H9 (cell line): ENCODE measurements at regions not wholly inside any gene's neighbourhood (a gene's known extent, or its start where the extent isn't known, plus 50 kb on each side); places are given as distances from the start of the nearest gene placed in this dataset.

ENCODE experiments used
- DNase-seq: peaks from one replicate; pipeline ENCODE4 v3.0.0-alpha.2; 2017
- H2AFZ ChIP-seq: one replicate; pipeline ENCODE4 v1.6.1; 2013; ENCODE audit warnings: mild to moderate bottlenecking, low read length, control low read depth, moderate library complexity
- H2AK5ac ChIP-seq: 2 replicates; pipeline ENCODE4 v1.6.1; 2013; ENCODE audit warnings: low read length, control low read depth, mixed read lengths; ENCODE audit not compliant: insufficient read length
- H2BK120ac ChIP-seq: one replicate; pipeline ENCODE4 v1.6.1; 2013; ENCODE audit warnings: low read depth, mild to moderate bottlenecking, low read length, control low read depth, inconsistent platforms; ENCODE audit not compliant: poor library complexity, severe bottlenecking
- H2BK12ac ChIP-seq: 2 replicates; pipeline ENCODE4 v1.6.1; 2013; ENCODE audit warnings: low read length, control low read depth, mixed read lengths, low read depth; ENCODE audit not compliant: insufficient read length
- H2BK15ac ChIP-seq: 2 replicates; pipeline ENCODE4 v1.6.1; 2013; ENCODE audit warnings: low read depth, low read length, control low read depth
- H2BK20ac ChIP-seq: one replicate; pipeline ENCODE4 v1.6.1; 2013; ENCODE audit warnings: low read depth, mild to moderate bottlenecking, low read length, control low read depth, inconsistent platforms; ENCODE audit not compliant: poor library complexity, severe bottlenecking
- H2BK5ac ChIP-seq: 2 replicates; pipeline ENCODE4 v1.6.1; 2013; ENCODE audit warnings: low read length, control low read depth, mixed read lengths; ENCODE audit not compliant: insufficient read length
- H3K14ac ChIP-seq: 2 replicates; pipeline ENCODE4 v1.6.1; 2013; ENCODE audit warnings: low read length, control low read depth; ENCODE audit not compliant: insufficient read depth
- H3K18ac ChIP-seq: 2 replicates; pipeline ENCODE4 v1.6.1; 2013; ENCODE audit warnings: low read depth, mild to moderate bottlenecking, mixed read lengths, low read length, control low read depth; ENCODE audit not compliant: insufficient read length
- H3K23ac ChIP-seq: 2 replicates; pipeline ENCODE4 v1.6.1; 2013; ENCODE audit warnings: low read length, control low read depth, mixed read lengths, low read depth; ENCODE audit not compliant: insufficient read length
- H3K23me2 ChIP-seq: 2 replicates; pipeline ENCODE4 v1.6.1; 2013; ENCODE audit warnings: low read depth, mild to moderate bottlenecking, mixed read lengths, low read length, control low read depth; ENCODE audit not compliant: insufficient read length, poor library complexity, severe bottlenecking
- H3K27ac ChIP-seq: 2 replicates; pipeline ENCODE4 v1.5.1; 2013; ENCODE audit warnings: low read length, control low read depth, mixed read lengths, low read depth; ENCODE audit not compliant: insufficient read length
- H3K27me3 ChIP-seq: 2 replicates; pipeline ENCODE4 v1.6.1; 2013; ENCODE audit warnings: low read length, control low read depth, inconsistent platforms; ENCODE audit not compliant: insufficient read depth
- H3K4ac ChIP-seq: 2 replicates; pipeline ENCODE4 v1.6.1; 2013; ENCODE audit warnings: low read depth, mild to moderate bottlenecking, control low read depth, inconsistent platforms, low read length, moderate library complexity
- H3K4me1 ChIP-seq: 2 replicates; pipeline ENCODE4 v1.6.1; 2013; ENCODE audit warnings: low read length, control low read depth, inconsistent platforms; ENCODE audit not compliant: insufficient read depth
- H3K4me2 ChIP-seq: 2 replicates; pipeline ENCODE4 v1.6.1; 2013; ENCODE audit warnings: low read length, control low read depth, mixed read lengths; ENCODE audit not compliant: insufficient read length, insufficient read depth
- H3K56ac ChIP-seq: 2 replicates; pipeline ENCODE4 v1.6.1; 2013; ENCODE audit warnings: low read depth, mild to moderate bottlenecking, mixed read lengths, low read length, control low read depth; ENCODE audit not compliant: insufficient read length
- H3K79me1 ChIP-seq: 2 replicates; pipeline ENCODE4 v1.6.1; 2013; ENCODE audit warnings: low read depth, mild to moderate bottlenecking, moderate library complexity, low read length, control low read depth, inconsistent platforms; ENCODE audit not compliant: insufficient read depth, poor library complexity, severe bottlenecking
- H3K79me2 ChIP-seq: 2 replicates; pipeline ENCODE4 v1.6.1; 2013; ENCODE audit warnings: low read length, control low read depth, inconsistent platforms; ENCODE audit not compliant: insufficient read depth
- H3K9ac ChIP-seq: 2 replicates; pipeline ENCODE4 v1.6.1; 2013; ENCODE audit warnings: low read length, control low read depth, mixed read lengths; ENCODE audit not compliant: insufficient read length; ENCODE audit errors: extremely low read depth
- H3K9me3 ChIP-seq: one replicate; pipeline ENCODE4 v1.6.1; 2013; ENCODE audit warnings: low read depth, low read length, inconsistent platforms; ENCODE audit not compliant: control insufficient read depth
- H3T11ph ChIP-seq: one replicate; pipeline ENCODE4 v1.6.1; 2013; ENCODE audit warnings: mild to moderate bottlenecking, low read length, control low read depth, inconsistent platforms
- H4K20me1 ChIP-seq: one replicate; pipeline ENCODE4 v1.6.1; 2013; ENCODE audit not compliant: control insufficient read depth, insufficient read length, insufficient read depth
- H4K5ac ChIP-seq: 2 replicates; pipeline ENCODE4 v1.6.1; 2013; ENCODE audit warnings: low read depth, mild to moderate bottlenecking, mixed read lengths, low read length, control low read depth; ENCODE audit not compliant: insufficient read length
- H4K8ac ChIP-seq: replicated peaks from 2 replicates; pipeline ENCODE4 v1.6.1; 2013; ENCODE audit warnings: low read length, control low read depth, mixed read lengths, low read depth; ENCODE audit not compliant: insufficient read length
- H4K91ac ChIP-seq: 2 replicates; pipeline ENCODE4 v1.6.1; 2013; ENCODE audit warnings: low read depth, mild to moderate bottlenecking, moderate library complexity, mixed read lengths, low read length, control low read depth; ENCODE audit not compliant: insufficient read length
- H3K27ac Mint-ChIP-seq, 3 experiments: 2 replicates in 2 of 3; 3 replicates in 1 of 3; pipeline ENCODE4 v1.8.0; 2020 to 2021; ENCODE audit warnings: mixed read lengths in 3 of 3, mild to moderate bottlenecking in 1 of 3, moderate library complexity in 1 of 3
- H3K27me3 Mint-ChIP-seq: 2 replicates; pipeline ENCODE4 v1.8.0; 2021; ENCODE audit warnings: low read depth, mild to moderate bottlenecking, moderate library complexity, mixed read lengths
- H3K36me3 Mint-ChIP-seq, 3 experiments: 2 replicates in 2 of 3; 3 replicates in 1 of 3; pipeline ENCODE4 v1.8.0; 2020 to 2021; ENCODE audit warnings: low read depth in 3 of 3, mixed read lengths in 3 of 3; ENCODE audit not compliant: insufficient read depth in 1 of 3
- H3K4me1 Mint-ChIP-seq, 2 experiments: 2 replicates each; pipeline ENCODE4 v1.8.0; 2020; ENCODE audit warnings: mixed read lengths in 2 of 2
- H3K4me3 Mint-ChIP-seq, 2 experiments: 2 replicates in 1 of 2; 3 replicates in 1 of 2; pipeline ENCODE4 v1.8.0; 2020 to 2021; ENCODE audit warnings: mild to moderate bottlenecking in 2 of 2, mixed read lengths in 2 of 2, moderate library complexity in 1 of 2
- H3K9me3 Mint-ChIP-seq, 2 experiments: 2 replicates in 1 of 2; 3 replicates in 1 of 2; pipeline ENCODE4 v1.8.0; 2020; ENCODE audit warnings: mild to moderate bottlenecking in 2 of 2, mixed read lengths in 2 of 2, moderate library complexity in 1 of 2
- CTCF ChIP-seq: fragments of 200-600 bp; sonication (generic); conservative IDR thresholded peaks from 3 replicates; pipeline ENCODE4 v1.8.0; 2021; ENCODE audit warnings: antibody characterized with exemption, mild to moderate bottlenecking
- WGBS: extraction: QIAGEN DNeasy Blood & Tissue Kit; methylation state at CpG from one replicate; pipeline ENCODE4 v1.1.7; 2013; ENCODE audit warnings: missing lambda C conversion rate, low lambda C conversion rate, mixed read lengths; ENCODE audit not compliant: insufficient read length; ENCODE audit errors: extremely low coverage; 5-methylcytosine and 5-hydroxymethylcytosine counted together

- Histone ChIP-seq H3K18ac (no peak overlapping the region), H2BK20ac (no peak overlapping the region), H3K4me2 (no peak overlapping the region), H2BK5ac (no peak overlapping the region), H2BK120ac (no peak overlapping the region), H3K23me2 (no peaks in the 10 kb centered on the region), H3T11ph (no peak overlapping the region), H2AFZ (no peak overlapping the region), H4K5ac (no peak overlapping the region), H3K79me1 (no peaks in the 10 kb centered on the region), H3K4me1 (no peaks in the 10 kb centered on the region), H3K23ac (no peak overlapping the region), H4K8ac (no peak overlapping the region), H3K9me3 (no peaks in the 10 kb centered on the region), H3K56ac (no peak overlapping the region), H4K91ac (no peak overlapping the region), H3K27me3 (no peaks in the 10 kb centered on the region), H4K20me1 (no peaks in the 10 kb centered on the region), H3K9ac (no peak overlapping the region), H2BK15ac (no peak overlapping the region), H3K27ac (no peak overlapping the region), H2AK5ac (no peak overlapping the region), H3K4ac (no peak overlapping the region), H3K14ac (no peak overlapping the region), H2BK12ac (no peak overlapping the region), H3K79me2 (no peaks in the 10 kb centered on the region)
- DNase-seq, result no peak
- H3K36me3 Mint-ChIP-seq, result no peaks in the 10 kb centered on the region
- TF ChIP-seq CTCF, result no peak
- H3K4me3 Mint-ChIP-seq, result no peak overlapping the region
- no peaks in the 10 kb centered on the region for H3K9me3 Mint-ChIP-seq
- WGBS, result no CpG with 5 or more reads among the region's 5 CpGs
- no peaks in the 10 kb centered on the region for H3K27me3 Mint-ChIP-seq
- H3K27ac Mint-ChIP-seq, result no peak overlapping the region
- H3K4me1 Mint-ChIP-seq, result no peaks in the 10 kb centered on the region
Measured at GRCh38 chr12:68474467-68475204, 136.1 kb upstream of the RAP1B start.
